GM11168 (cell line): ENCODE measurements at regions not wholly inside any gene's neighbourhood (a gene's known extent, or its start where the extent isn't known, plus 50 kb on each side); places are given as distances from the start of the nearest gene placed in this dataset.

Experiments used
- in situ Hi-C: fragments of 300-500 bp; cut with MboI; formaldehyde crosslinking; loops from one replicate; pipeline ENCODE4 v1.12.0; 2022; ENCODE audit warnings: low sequenced_read_pairs; ENCODE audit not compliant: unreplicated experiment

DNA sequence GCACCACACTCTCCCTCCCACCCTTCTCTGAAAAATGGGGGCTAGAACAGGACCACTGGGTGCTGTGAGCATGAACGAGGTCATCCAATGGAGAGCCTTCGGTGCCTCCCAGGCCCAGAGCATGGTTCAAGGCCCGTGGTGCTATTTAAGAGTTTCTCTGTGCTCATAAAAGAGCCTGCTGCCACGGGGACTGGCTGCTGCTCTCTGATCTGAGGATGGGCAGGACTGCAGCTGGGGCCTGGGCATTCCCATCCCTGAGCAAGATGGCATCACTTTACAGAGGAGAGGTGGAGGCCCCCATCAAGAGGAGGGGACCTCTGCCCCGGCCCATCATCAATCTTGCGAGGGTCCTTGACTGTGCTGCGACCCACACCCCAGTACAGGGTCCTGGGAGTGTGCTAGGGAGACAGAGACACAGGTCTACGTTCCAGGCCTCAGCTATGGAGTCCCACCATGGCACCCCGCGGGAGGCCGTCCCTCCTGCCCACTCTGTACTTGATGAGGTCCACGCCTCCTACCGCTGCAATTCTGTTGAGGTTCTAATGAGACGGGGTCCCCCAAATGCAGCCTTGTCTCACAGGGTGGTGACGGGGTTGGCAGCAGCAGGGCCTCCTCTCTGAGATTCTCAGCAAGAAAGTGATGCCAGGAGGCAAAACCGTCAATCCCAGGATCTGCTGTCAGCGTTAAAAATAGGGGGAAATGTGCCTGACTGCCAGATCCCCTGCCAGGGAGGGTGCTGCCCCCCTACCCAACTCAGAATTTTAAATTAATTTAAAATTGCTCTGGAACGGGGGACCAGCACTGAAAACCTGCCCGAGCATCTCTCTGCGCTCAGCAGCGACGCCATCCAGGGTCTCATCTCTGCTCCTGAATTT, 405.4 kb downstream of the SHANK2 start:
- in situ Hi-C loops, result no loop called here

DNA sequence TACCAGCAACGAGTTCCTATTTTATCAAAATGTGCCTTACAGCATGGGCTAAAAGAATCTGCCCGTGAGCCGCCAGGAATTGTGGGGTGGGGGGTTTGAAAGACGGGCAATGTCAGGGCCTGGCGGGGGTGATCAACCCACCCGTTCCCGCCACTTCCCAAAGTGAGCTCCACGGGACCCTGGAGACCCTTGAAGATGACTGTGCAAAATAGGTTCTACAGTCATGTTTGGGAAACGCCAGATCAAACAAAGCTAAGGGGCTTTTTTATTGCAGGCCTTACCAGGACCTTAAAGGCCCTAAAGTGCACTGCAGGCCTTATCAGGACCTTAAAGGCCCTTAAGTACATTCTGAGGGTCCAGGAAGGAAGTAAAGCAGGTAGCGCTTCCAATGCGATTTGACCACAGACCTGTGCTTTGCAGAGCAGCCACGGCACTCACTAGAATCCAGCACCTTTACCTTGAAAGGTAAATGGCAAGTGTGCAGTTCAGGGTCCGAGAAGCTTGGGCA, 404.1 kb downstream of the SHANK2 start:
- in situ Hi-C loops, result no loop called here

DNA sequence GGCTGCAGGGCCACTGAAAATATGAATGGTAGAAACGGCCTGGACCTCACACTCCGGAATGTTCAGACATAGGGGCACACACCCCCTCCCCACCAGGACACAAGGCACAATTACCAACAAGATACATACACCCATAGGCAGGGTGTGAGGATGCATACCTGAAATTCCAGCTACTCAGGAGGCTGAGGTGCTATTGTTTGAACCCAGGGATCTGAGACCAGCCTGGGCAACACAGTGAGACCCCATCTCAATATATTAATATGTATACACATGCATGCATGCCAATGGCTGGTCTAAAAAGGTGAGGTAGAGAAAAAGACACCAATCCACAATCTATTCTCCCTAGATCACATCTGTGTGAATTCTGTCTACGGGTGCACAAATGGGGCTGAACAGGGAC, 403.3 kb downstream of the SHANK2 start:
- in situ Hi-C loops, result no loop called here

DNA sequence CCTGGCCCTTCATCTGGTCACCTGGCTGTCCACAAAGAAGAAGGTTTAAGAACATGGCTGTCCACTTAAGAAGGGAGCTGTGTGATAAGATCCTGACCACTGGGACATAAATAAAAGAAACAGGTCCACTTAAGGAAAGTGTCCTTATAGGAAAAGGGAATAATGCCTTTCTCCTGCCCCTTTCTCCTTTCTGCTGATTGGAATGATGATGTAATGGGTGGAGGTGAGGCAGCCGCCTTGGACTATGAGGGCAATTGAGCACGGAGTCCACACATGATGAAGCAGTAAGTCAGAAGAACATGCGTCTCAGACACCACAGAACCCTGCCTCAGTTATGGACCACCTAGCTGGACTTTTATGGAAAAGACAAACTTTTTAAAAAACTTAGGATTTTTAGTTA, 401.1 kb downstream of the SHANK2 start:
- in situ Hi-C loops, result no loop called here

DNA sequence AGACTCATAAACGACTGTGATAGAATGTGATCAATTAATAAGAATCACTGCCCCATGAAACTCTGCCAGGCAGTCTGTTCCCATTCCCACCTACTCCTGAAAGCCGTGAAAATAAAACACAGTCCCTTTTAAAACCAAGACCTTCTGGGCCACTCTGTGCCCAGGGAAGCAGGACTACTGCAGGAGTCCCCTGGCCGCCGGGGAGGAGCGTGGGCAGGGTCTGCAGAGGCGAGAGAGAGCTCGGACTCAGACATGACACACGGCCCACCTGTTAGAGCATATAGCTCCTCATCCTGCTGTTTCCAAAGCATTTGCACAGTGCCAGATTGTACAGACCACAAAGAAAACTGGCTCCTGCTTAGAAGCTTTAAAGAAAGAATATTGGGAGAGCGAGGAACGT, 400.5 kb downstream of the SHANK2 start:
- in situ Hi-C loops, result no loop called here

DNA sequence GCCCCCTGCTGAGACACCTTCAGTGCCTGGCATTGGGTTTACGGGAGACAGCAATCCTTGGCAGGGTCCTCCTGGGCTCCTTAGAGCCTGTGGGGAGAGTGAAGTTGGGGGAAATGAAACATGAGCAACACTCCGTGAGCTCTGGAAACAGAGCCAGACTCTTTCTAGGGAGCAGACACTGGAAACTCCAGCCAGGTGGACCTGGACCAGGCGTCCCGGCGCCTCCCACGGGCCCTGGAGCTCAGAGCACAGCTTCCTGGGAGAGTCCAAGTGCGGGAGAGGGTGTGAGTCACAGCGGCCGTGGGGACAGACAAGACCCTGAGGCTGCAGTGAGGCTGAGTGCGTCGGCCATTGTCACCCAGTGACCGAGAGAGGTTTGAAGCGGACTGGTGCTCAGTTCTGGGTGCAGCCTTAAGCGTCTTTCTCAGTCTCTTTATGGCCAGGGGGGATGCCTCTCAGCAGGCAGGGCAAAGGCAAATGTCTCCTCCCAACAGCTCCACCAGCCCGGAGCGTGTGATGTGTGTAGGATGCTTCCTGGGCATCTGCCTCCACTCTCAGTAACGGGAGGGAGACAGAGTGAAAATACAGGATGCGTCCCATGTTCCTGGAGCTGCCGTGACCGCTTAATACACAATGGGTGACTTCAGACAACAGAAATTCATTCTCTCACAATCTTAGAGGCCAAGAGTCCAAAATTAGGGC, 399.2 kb downstream of the SHANK2 start:
- in situ Hi-C loops, result no loop called here

DNA sequence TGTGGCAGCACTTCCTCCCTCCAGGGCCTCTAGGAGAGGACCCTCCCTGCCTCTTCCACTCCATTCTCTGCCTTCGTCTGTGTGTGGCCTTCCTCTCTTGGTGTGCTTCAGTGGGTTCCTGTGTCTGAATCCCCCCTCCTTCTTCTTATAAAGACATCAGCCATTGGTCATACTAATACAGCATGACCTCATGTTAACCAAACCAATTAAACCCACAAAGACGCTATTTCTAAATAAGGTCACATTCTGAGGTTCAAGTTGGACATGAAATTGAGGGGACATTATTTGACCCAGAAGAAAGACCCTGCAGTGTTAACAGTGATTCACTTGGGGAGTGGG, 398.6 kb downstream of the SHANK2 start:
- in situ Hi-C loops, result no loop called here

DNA sequence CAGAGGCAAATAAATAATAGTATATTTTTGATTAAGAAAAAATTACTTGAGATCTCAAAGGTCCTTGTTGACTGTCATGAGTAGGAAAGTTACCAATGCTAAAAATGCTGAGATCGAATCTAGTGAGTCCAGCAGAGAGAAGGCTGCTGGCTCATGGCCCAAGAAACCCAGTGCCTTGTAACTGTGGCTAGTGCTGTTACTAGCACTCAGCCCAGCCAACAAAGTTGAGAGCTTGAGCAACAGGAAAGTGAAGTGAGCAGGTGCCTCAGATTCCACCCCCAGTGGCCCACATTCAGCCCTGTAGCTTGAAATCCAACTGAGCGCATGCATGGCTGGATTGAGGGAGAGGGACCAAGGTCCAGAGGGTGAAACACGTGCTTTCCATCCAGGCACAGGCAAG, 398.2 kb downstream of the SHANK2 start:
- in situ Hi-C loops, result no loop called here

DNA sequence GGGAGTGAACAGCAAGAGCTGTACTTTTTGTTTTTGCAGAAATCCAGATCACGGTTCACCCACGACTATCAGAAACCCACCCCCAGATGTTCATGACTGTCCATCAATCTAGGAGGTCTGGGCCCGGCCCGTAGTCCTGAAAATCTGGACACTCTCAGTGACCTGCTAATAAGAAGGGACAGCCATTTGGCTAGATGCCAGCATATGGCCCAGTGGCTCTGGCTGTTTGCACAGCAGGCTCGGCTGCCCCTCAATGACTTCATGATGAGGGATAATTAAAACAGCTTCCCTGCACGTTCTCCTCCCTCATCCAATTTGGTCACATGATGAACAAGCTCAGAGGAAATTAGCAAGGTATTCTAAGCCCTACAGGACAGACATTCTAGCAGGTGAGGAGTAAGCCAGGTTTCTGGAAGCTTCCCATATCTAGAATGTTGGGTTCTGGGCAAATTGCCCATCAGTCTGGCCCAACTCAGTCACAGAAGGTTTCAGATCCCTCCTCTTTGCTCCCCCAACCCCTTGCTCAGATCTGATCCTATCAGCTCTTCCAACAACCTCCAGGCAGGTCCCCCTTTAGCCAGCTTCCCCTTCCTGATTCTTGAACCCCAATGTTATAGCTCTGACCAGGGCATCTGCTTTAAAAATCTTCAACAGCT, 397.3 kb downstream of the SHANK2 start:
- in situ Hi-C loops, result no loop called here

DNA sequence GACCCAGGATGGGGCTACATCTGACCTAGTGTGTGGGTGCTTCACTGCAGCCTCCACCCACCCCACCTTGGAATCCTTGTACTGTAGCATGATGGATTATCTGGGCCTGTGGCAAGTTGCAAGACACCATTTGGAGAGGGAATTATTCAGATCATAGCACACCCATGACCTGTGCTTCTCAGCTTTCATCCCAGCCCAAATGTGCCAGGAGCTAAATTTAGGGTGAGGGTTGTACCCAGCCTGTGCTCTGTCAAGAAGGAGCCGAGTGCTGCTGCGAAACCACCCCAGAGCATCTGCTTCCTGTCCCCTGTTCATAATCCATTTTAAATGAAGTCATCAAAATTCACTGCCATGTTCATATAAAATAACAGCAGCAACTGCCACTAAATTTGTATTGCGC, 394.5 kb downstream of the SHANK2 start:
- in situ Hi-C loops, result no loop called here

DNA sequence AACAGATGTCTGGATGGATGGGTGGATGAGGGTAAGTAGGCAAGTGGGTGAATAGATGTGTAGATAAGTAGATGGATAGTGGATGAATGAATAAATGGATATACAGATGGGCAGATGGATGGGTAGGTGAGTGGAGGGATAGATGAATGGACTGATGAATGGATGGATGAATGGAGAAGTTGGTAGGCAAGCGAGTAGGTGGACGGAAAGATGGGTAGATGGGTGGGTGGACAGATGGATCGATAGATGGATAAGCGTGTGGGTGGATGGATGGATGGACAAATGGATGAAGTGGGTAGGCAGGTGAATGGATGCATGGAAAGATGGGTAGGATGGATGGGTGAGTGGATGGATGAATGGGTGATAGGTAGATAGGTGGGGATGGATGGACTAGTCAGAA, 393.2 kb downstream of the SHANK2 start:
- in situ Hi-C loops, result no loop called here

DNA sequence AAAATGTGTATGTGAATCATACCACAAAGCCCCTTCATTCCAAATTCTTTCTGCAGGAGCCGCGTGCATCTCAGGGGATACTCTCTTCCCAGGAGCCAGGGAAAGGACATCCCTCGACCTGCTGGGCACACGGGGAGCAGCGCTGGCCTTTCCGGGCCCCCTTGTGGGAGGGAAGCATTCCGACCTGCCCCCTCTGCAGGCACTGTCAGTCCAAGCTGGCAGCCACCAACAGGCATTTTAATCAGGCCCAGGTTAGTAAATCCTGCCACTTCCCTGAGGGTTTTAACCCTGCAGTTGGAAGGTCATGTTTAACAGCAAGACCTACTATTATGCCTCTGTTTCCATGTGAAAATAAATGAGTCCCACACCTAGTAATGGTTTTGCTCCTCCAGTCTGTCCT, 391.5 kb downstream of the SHANK2 start:
- in situ Hi-C loops, result no loop called here

DNA sequence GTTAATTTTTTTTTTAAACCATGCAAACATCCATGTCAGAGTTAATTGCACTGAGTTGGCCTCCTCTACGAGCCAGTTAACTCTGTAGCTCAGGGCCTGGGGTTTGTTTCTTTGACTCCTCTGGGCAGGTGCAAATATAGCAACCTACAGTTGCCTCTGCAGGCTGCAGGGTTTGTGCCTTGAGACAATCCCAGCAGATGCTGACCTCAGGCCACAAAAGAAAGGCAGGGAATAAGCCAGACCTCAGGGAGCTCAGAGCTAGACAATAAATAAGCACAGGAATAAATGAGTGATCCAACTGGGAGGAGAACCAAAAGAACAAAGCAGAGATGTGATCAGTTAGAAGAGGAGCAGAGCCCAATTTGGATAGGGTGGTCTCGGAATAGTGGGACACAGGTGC, 390.8 kb downstream of the SHANK2 start:
- in situ Hi-C loops, result no loop called here

DNA sequence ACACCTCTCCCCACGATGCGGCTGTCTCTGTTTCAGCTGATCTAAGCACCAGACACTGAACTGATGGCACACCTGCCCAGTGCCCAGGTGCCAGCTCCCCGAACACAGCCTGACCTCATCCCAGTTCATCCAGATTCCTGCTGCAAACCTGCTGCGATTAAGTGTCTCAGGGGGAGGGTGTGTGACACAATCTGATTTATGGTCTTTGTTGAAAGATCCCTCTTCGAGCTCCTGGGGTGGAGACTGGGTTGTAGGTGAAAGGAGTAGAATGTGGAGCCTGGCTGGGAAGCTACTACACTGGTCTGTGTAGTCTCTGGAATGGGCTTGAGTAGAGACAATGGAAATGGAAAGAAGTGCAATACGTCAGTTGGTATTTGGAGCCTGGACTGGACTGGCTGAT, 390.3 kb downstream of the SHANK2 start:
- in situ Hi-C loops, result no loop called here

DNA sequence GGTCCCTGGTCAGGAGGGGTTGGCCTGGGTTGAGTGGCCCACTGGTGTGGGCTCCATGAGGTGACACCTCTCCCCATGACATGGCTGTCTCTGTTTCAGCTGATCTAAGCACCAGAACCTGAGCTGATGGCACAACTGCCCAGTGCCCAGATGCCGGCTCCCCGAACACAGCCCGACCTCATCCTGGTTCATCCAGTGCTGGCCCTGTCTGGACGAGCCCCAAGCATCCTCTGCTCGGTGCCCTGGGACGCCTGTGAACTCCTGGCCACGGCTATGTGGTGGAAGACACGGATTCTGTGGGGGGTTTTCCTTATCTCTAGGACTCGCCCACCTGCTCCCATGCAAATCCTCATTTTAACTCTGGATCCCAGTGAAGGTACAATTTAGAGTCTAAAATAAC, 389.2 kb downstream of the SHANK2 start:
- in situ Hi-C loops, result no loop called here

DNA sequence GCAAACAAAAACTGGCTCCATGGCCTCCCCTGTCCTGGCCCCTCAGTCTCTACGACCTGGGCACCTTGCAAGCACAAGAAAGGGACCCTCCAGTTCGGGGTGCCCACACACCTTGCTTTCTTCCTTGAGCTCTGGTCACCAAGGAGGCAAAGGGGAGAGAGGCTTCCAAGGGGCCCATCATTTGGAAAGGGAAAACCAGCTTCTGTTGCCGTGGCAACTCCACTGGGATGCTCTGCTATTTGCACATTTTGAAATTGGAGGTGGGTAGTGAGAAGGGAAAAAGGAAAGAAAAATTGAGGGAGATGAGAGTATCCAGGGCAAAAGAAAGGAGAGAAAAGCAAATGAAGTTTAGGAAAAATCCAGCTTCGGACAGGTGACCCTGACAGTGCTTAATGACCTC, 388.4 kb downstream of the SHANK2 start:
- in situ Hi-C loops, result no loop called here

DNA sequence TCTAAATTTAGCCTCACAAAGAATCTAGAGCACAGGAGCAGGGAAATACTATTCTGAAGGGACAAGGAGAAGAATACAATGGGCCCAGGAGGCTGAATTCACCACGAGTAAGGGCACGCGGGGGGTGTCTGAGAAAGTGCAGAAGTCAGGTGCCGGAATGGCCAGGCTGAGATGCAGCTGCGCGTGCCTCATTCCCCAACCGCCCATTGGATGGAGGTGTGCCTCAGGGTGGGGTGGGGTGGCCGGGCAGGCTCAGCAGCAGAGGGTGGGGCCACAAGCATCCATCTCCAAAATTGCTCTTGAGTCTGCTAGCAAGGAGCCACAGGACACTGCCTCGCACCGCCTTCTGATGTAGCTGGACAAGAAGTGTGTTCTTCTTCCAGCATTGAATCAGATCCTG, 387.0 kb downstream of the SHANK2 start:
- in situ Hi-C loops, result no loop called here

DNA sequence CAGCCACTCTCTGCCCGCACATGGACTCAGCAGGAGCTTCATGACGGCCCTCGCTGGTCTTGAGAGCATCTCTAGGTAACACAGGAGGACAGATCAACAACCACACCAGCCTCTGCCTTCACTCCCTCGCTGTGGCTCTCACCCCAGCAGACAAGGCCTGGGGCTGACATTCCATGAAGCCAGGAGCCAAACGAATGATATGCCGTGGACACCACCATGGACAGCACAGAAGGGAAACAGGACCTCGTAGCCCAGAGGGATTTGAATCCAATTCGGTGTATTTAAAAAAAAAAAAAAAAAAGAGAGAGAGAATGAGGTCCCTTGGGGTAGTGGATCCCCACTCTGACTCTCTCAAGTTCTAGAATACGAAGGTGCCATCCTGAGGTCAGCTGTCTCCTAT, 385.5 kb downstream of the SHANK2 start:
- in situ Hi-C loops, result no loop called here

DNA sequence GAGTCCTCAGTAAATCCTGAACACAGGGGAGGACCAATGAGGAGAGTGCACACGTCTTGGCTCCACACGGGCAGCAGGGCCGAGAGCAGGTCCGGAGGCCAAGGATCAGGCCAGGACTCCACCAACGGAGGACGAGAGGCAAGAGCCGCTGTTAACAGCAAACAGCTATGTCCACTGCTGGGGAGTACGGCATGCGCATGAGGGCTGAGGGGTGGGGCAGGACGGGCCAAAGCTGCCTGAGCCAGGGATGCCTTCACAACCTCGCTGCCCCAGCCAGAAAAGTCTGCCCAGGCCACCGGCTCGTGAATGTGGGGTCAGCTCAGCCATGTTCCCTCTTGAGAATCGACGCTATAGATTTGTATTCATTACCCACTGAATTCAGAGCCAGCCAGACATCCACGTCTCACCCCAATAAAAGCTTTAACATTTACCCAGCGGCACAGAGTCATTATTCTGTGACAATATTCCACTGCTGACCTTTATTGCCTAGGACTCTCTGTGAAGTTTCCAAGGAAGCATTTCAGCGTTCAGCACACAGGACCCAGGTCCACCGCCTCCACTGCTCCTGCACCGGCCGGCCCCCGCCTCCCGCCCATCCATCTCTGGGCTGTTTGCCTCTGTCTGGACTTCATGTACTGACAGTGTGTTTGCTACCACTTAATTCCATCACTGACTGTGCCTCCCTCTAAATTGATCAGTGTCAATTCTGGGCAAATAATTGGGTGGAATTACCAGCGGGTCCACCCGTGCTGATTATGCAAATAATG, 384.9 kb downstream of the SHANK2 start:
- in situ Hi-C loops, result no loop called here

DNA sequence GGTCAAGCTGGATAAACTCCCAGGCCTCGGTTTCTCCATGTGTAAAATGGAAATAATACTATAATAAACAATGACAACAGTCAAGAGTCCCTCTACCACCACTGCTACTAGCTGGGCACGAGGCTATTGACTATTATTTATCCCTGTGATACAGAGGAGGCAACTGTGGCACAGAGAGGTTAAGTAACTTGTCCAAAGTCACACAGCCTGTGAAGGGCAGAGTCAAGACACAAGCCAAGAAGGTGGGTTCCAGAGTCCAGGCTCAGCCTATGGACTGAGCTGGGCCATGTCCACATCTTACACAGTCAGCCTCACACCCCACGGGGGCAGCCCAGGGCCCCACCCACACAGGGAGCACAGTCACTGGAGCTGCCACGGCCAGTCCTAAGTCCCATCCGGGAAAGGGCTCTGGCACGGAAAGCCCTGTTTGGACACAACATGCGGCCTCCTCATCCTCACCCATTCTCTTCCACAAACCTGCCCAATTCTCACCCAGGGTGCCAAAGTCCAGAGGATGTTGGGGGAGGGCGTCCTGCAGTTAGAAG, 384.0 kb downstream of the SHANK2 start:
- in situ Hi-C loops, result no loop called here
